Inflammatory macrophage treated with lipopolysaccharide for 1 hour (primary cell): ENCODE measurements at regions not wholly inside any gene's neighbourhood (a gene's known extent, or its start where the extent isn't known, plus 50 kb on each side); places are given as distances from the start of the nearest gene placed in this dataset.

Experiments used
- DNase-seq, 2 donors: peaks; one replicate each; pipeline ENCODE4 v3.0.0-alpha.2; 2020 to 2022

GRCh38 chr1:184919892-184920291, 54.4 kb downstream of the NIBAN1 start:
- DNase-seq, result peak in 1 of 2 donors; percentile 43

GRCh38 chr1:184915463-184916090, 58.7 kb downstream of the NIBAN1 start:
- DNase-seq, result no peak

- no peak for DNase-seq
Observed at GRCh38 chr1:184914149-184914548, 60.2 kb downstream of the NIBAN1 start.

GRCh38 chr1:184912392-184912791, 61.9 kb downstream of the NIBAN1 start:
- DNase-seq, result no peak

- no peak for DNase-seq
Observed at GRCh38 chr1:184911830-184912229, 62.5 kb downstream of the NIBAN1 start.

GRCh38 chr1:184911103-184911745, 63.1 kb downstream of the NIBAN1 start:
- DNase-seq, result no peak

GRCh38 chr1:184910691-184911091, 63.6 kb downstream of the NIBAN1 start:
- DNase-seq, result peak in 1 of 2 donors; percentile 18

GRCh38 chr1:184910005-184910404, 64.3 kb downstream of the NIBAN1 start:
- no peak for DNase-seq

GRCh38 chr1:184909019-184909418, 65.3 kb downstream of the NIBAN1 start:
- no peak for DNase-seq

GRCh38 chr1:184908506-184908905, 65.8 kb downstream of the NIBAN1 start:
- DNase-seq, result no peak

- no peak for DNase-seq
Observed at GRCh38 chr1:184907500-184907899, 66.8 kb downstream of the NIBAN1 start.

GRCh38 chr1:184906761-184907160, 67.5 kb downstream of the NIBAN1 start:
- peak in 1 of 2 donors; percentile 18 for DNase-seq

- DNase-seq, result no peak
Observed at GRCh38 chr1:184905601-184906322, 68.5 kb downstream of the NIBAN1 start.

- no peak for DNase-seq
Observed at GRCh38 chr1:184903111-184903692, 71.1 kb downstream of the NIBAN1 start.

GRCh38 chr1:184900507-184900906, 73.8 kb downstream of the NIBAN1 start:
- no peak for DNase-seq

GRCh38 chr1:184896000-184896399, 78.3 kb downstream of the NIBAN1 start:
- DNase-seq, result no peak

GRCh38 chr1:184895086-184895485, 79.2 kb downstream of the NIBAN1 start:
- no peak for DNase-seq

- no peak for DNase-seq
Observed at GRCh38 chr1:184893695-184894094, 80.6 kb downstream of the NIBAN1 start.

- DNase-seq, result no peak
Observed at GRCh38 chr1:184892116-184892515, 82.2 kb downstream of the NIBAN1 start.

- DNase-seq, result no peak
Observed at GRCh38 chr1:184891440-184891839, 82.9 kb downstream of the NIBAN1 start.

- DNase-seq, result no peak
Observed at GRCh38 chr1:184890539-184890973, 83.8 kb downstream of the NIBAN1 start.

GRCh38 chr1:184889902-184890301, 84.4 kb downstream of the NIBAN1 start:
- DNase-seq, result no peak

- no peak for DNase-seq
Observed at GRCh38 chr1:184889166-184889565, 85.1 kb downstream of the NIBAN1 start.

GRCh38 chr1:184888505-184888904, 85.8 kb downstream of the NIBAN1 start:
- DNase-seq, result no peak
